Heart left ventricle (tissue), 16 donors: ENCODE measurements at regions not wholly inside any gene's neighbourhood (a gene's known extent, or its start where the extent isn't known, plus 50 kb on each side); places are given as distances from the start of the nearest gene placed in this dataset.
"Not testable (repeated sequence)": the region's sequence is repeated elsewhere in the genome, so short reads cannot be mapped to it uniquely, and the experiment has no call there.

Experiments
- ATAC-seq, 4 donors: fragments of 200-7000 bp; cut with Tn5 transposase; one replicate each; pipeline ENCODE4 v1.9.1; 2020 to 2022; ENCODE audit warnings: moderate library complexity in 4 of 4, mild to moderate bottlenecking in 3 of 4, moderate number of reproducible peaks in 1 of 4
- DNase-seq, 5 donors: peaks; one replicate each; pipeline ENCODE4 v3.0.0-alpha.2; 2020
- H3K27ac ChIP-seq, 12 donors: fragments of 200-600 bp; sonication (generic) in 4 of 12; one replicate each; pipeline versions ENCODE4 v1.5.0 to v1.8.0; 2016 to 2022; ENCODE audit warnings: mild to moderate bottlenecking in 2 of 12
- H3K27me3 ChIP-seq, 9 donors: fragments of 200-600 bp; sonication (generic) in 2 of 9; one replicate each; pipeline versions ENCODE4 v1.5.1 to v1.8.0; 2016 to 2022; ENCODE audit warnings: mild to moderate bottlenecking in 3 of 9
- H3K36me3 ChIP-seq, 9 donors: fragments of 200-600 bp; sonication (generic) in 2 of 9; one replicate each; pipeline versions ENCODE4 v1.5.0 to v1.8.0; 2018 to 2022; ENCODE audit warnings: mild to moderate bottlenecking in 2 of 9
- H3K4me1 ChIP-seq, 12 donors: fragments of 200-600 bp; sonication (generic) in 4 of 12; one replicate each; pipeline versions ENCODE4 v1.5.0 to v1.8.0; 2016 to 2022; ENCODE audit warnings: mild to moderate bottlenecking in 3 of 12
- H3K4me3 ChIP-seq, 12 donors: fragments of 200-600 bp; sonication (generic) in 4 of 12; one replicate each; pipeline versions ENCODE4 v1.5.0 to v1.8.0; 2017 to 2022; ENCODE audit warnings: mild to moderate bottlenecking in 9 of 12, moderate library complexity in 4 of 12
- H3K9me3 ChIP-seq, 12 donors: fragments of 200-600 bp; sonication (generic) in 4 of 12; one replicate each; pipeline versions ENCODE4 v1.5.0 to v1.8.0; 2016 to 2022; ENCODE audit warnings: mild to moderate bottlenecking in 1 of 12
- CTCF ChIP-seq, 12 donors: fragments of 200-600 bp; sonication (generic) in 4 of 12; IDR thresholded peaks; one replicate each; pipeline versions ENCODE4 v1.5.0 to v1.8.0; 2018 to 2022; ENCODE audit warnings: antibody characterized with exemption in 12 of 12, mild to moderate bottlenecking in 5 of 12
- POLR2A ChIP-seq, 2 donors: fragments of 450-650 bp; IDR thresholded peaks; one replicate each; pipeline ENCODE4 v1.6.1; 2017; ENCODE audit warnings: antibody characterized with exemption in 2 of 2, mild to moderate bottlenecking in 2 of 2, moderate library complexity in 2 of 2
- whole genome bisulfite sequencing, 4 donors: extraction: QIAGEN DNeasy Blood & Tissue Kit in 2 of 4; methylation state at CpG; one replicate each; pipeline versions ENCODE4 v1.1.5 to v1.1.7; 2013 to 2018; 5-methylcytosine and 5-hydroxymethylcytosine counted together
- intact Hi-C, 10 donors: fragments of 100-400 bp; cut with DNase I; formaldehyde crosslinking; loops; one replicate each; pipeline versions ENCODE4 v1.11.1 to v1.14.2; 2022
- donor health status: ischemic (EF 13 %, LVEDD 7.1; RV severe dilation, severe dysfunction).
- donor health status: healthy with polysubstance abuse.
- donor health status: DM: no; HTN: yes; CAD: no.
- donor health status: DM: no; HTN: no; CAD: no.
- donor health status: ischemic (EF 25% LVEDD 6.9; RV normal size, moderate dysfunction).
- donor health status: ischemic (EF 25% LVEDD 5.7; RV mildly dilated, moderate dysfunction).
- donor health status: healthy.
- donor health status: DM: yes; HTN: yes; CAD: no.
- donor health status: ischemic (EF 35%, LVEDD 5.7; RV mildly dilated, moderate dysfunction).
- donor health status: nonischemic (EF 11% LVEDD 7.7; RV severe dilation, severe dysfunction).
- donor health status: DM: yes; HTN: yes; CAD: no.
- donor health status: PGD.
- donor health status: ischemic (EF 29% LVEDD 5.4; RV normal size, mild dysfunction).
- donor health status: nonischemic (EF 23%, LVEDD 6.1; RV moderate dilation, normal function).

- DNase-seq, result no peak
- intact Hi-C loops, result no loop called here
- no peaks in the 10 kb centered on the region for H3K27me3 ChIP-seq
- no peak for ATAC-seq
- no peak overlapping the region for H3K4me3 ChIP-seq
- TF ChIP-seq CTCF (IDR thresholded peaks at IDR 0.05) (no peak), POLR2A (IDR thresholded peaks at IDR 0.05) (no peak)
- peak overlapping the region in 1 of 12 donors; percentile 18 for H3K27ac ChIP-seq
- peaks cover 0 to 34% (median 2%) of the 10 kb centered on the region in 12 donors for H3K4me1 ChIP-seq
- 76 to 81% (median 76%) methylated on average over 7 of the region's 7 CpGs for WGBS, 4 donors
- peaks cover 0 to 5% (median 0%) of the 10 kb centered on the region in 12 donors for H3K9me3 ChIP-seq
- no peaks in the 10 kb centered on the region for H3K36me3 ChIP-seq
Measured at GRCh38 chr6:11460837-11461661, 76.5 kb upstream of the TMEM170B start.

GRCh38 chr6:11460001-11460668 lies 77.4 kb upstream of the TMEM170B start:
- no peak for DNase-seq
- Histone ChIP-seq H3K27me3 (no peaks in the 10 kb centered on the region), H3K9me3 (peaks cover 0 to 5% (median 0%) of the 10 kb centered on the region in 12 donors), H3K4me1 (peaks cover 0 to 34% (median 2%) of the 10 kb centered on the region in 12 donors), H3K4me3 (no peak overlapping the region), H3K36me3 (no peaks in the 10 kb centered on the region), H3K27ac (peak overlapping the region in 1 of 12 donors; percentile 15)
- intact Hi-C loops, result no loop called here
- 81 to 86% (median 82%) methylated on average over 4 of the region's 4 CpGs for WGBS, 4 donors
- ATAC-seq, result peak in 2 of 4 donors; percentile 41 to 65
- peak in 3 of 12 donors; percentile 22 to 41 (median 23) for TF ChIP-seq CTCF (IDR thresholded peaks at IDR 0.05)
- TF ChIP-seq POLR2A (IDR thresholded peaks at IDR 0.05), result no peak

GRCh38 chr6:11459079-11459610 lies 78.4 kb upstream of the TMEM170B start:
- H3K27ac ChIP-seq, result no peak overlapping the region
- H3K4me1 ChIP-seq, result peaks cover 0 to 34% (median 2%) of the 10 kb centered on the region in 12 donors
- DNase-seq (no peak), ATAC-seq (no peak)
- TF ChIP-seq CTCF (IDR thresholded peaks at IDR 0.05) (no peak), POLR2A (IDR thresholded peaks at IDR 0.05) (no peak)
- H3K4me3 ChIP-seq, result no peak overlapping the region
- H3K9me3 ChIP-seq, result peaks cover 0 to 5% (median 0%) of the 10 kb centered on the region in 12 donors
- no peaks in the 10 kb centered on the region for H3K36me3 ChIP-seq
- WGBS, 4 donors, result 85 to 92% (median 90%) methylated on average over 2 of the region's 2 CpGs
- intact Hi-C loops, result no loop called here
- H3K27me3 ChIP-seq, result no peaks in the 10 kb centered on the region

- Histone ChIP-seq H3K9me3 (peaks cover 0 to 5% (median 0%) of the 10 kb centered on the region in 12 donors), H3K4me3 (no peak overlapping the region), H3K4me1 (peaks cover 0 to 34% (median 2%) of the 10 kb centered on the region in 12 donors), H3K36me3 (no peaks in the 10 kb centered on the region), H3K27me3 (no peaks in the 10 kb centered on the region), H3K27ac (no peak overlapping the region)
- intact Hi-C loops, result no loop called here
- DNase-seq (no peak), ATAC-seq (no peak)
- WGBS, 4 donors, result 40 to 50% (median 43%) methylated on average over 2 of the region's 2 CpGs
- TF ChIP-seq CTCF (IDR thresholded peaks at IDR 0.05) (no peak), POLR2A (IDR thresholded peaks at IDR 0.05) (no peak)
Measured at GRCh38 chr6:11458509-11458908, 79.0 kb upstream of the TMEM170B start.

- peaks cover 0 to 27% (median 2%) of the 10 kb centered on the region in 12 donors for H3K4me1 ChIP-seq
- H3K9me3 ChIP-seq, intact Hi-C loops, H3K36me3 ChIP-seq, DNase-seq, H3K27ac ChIP-seq, H3K27me3 ChIP-seq, ATAC-seq, H3K4me3 ChIP-seq: not testable (repeated sequence)
- 89 to 94% (median 91%) methylated on average over 6 of the region's 6 CpGs for WGBS, 4 donors
Measured at GRCh38 chr6:11457422-11457821, 80.1 kb upstream of the TMEM170B start.

- DNase-seq, H3K27ac ChIP-seq, ATAC-seq, H3K4me1 ChIP-seq, H3K9me3 ChIP-seq, intact Hi-C loops, H3K36me3 ChIP-seq, H3K4me3 ChIP-seq, H3K27me3 ChIP-seq: not testable (repeated sequence)
- 89 to 94% (median 91%) methylated on average over 8 of the region's 8 CpGs for WGBS, 4 donors
Measured at GRCh38 chr6:11452106-11452505, 85.4 kb upstream of the TMEM170B start.
